HG02678 (cell line): ENCODE measurements at regions not wholly inside any gene's neighbourhood (a gene's known extent, or its start where the extent isn't known, plus 50 kb on each side); places are given as distances from the start of the nearest gene placed in this dataset.
"Not testable (repeated sequence)": the region's sequence is repeated elsewhere in the genome, so short reads cannot be mapped to it uniquely, and the experiment has no call there.

ENCODE experiments used
- ATAC-seq: cut with Tn5 transposase; IDR thresholded peaks from one replicate; pipeline ENCODE4 v1.9.1; 2021; ENCODE audit warnings: mild to moderate bottlenecking, moderate library complexity; ENCODE audit not compliant: unreplicated experiment

- no peak for ATAC-seq
Observed at GRCh38 chr9:22649384-22649783, 202.8 kb downstream of the DMRTA1 start.

- no peak for ATAC-seq
Observed at GRCh38 chr9:22650145-22650544, 203.5 kb downstream of the DMRTA1 start.

- no peak for ATAC-seq
Observed at GRCh38 chr9:22650946-22651345, 204.3 kb downstream of the DMRTA1 start.

- ATAC-seq = no peak
Observed at GRCh38 chr9:22654833-22655232, 208.2 kb downstream of the DMRTA1 start.

- ATAC-seq = no peak
Observed at GRCh38 chr9:22657713-22658112, 211.1 kb downstream of the DMRTA1 start.

- ATAC-seq = not testable (repeated sequence)
Observed at GRCh38 chr9:22658484-22658883, 211.9 kb downstream of the DMRTA1 start.

- no peak for ATAC-seq
Observed at GRCh38 chr9:22682536-22682935, 235.9 kb downstream of the DMRTA1 start.

- ATAC-seq = no peak
Observed at GRCh38 chr9:22682961-22683699, 236.5 kb downstream of the DMRTA1 start.

- ATAC-seq = no peak
Observed at GRCh38 chr9:22683700-22684075, 237.1 kb downstream of the DMRTA1 start.

GRCh38 chr9:22693156-22693555, 246.5 kb downstream of the DMRTA1 start:
- ATAC-seq = no peak

GRCh38 chr9:22700171-22700570, 253.5 kb downstream of the DMRTA1 start:
- no peak for ATAC-seq

GRCh38 chr9:22718653-22719052, 272.0 kb downstream of the DMRTA1 start:
- ATAC-seq = no peak

GRCh38 chr9:22722492-22722891, 275.9 kb downstream of the DMRTA1 start:
- no peak for ATAC-seq

- no peak for ATAC-seq
Observed at GRCh38 chr9:22731786-22732185, 285.2 kb downstream of the DMRTA1 start.

- no peak for ATAC-seq
Observed at GRCh38 chr9:22739712-22740111, 293.1 kb downstream of the DMRTA1 start.

- no peak for ATAC-seq
Observed at GRCh38 chr9:22740781-22741180, 294.2 kb downstream of the DMRTA1 start.

GRCh38 chr9:22742401-22742800, 295.8 kb downstream of the DMRTA1 start:
- no peak for ATAC-seq

GRCh38 chr9:22773501-22774220, 327.0 kb downstream of the DMRTA1 start:
- no peak for ATAC-seq

GRCh38 chr9:22790329-22790728, 343.7 kb downstream of the DMRTA1 start:
- no peak for ATAC-seq

GRCh38 chr9:22808876-22809275, 362.3 kb downstream of the DMRTA1 start:
- ATAC-seq = no peak

- ATAC-seq = no peak
Observed at GRCh38 chr9:22809371-22809770, 362.7 kb downstream of the DMRTA1 start.

- ATAC-seq = no peak
Observed at GRCh38 chr9:22813529-22813928, 366.9 kb downstream of the DMRTA1 start.
